ENCODE measurements at regions not wholly inside any gene's neighbourhood (a gene's known extent, or its start where the extent isn't known, plus 50 kb on each side); places are given as distances from the start of the nearest gene placed in this dataset.

- in situ Hi-C loops (cut with HindIII; ENCODE audit: low pct_unique_long_range_greater_than_20kb, low sequenced_read_pairs) (no loop called here), intact Hi-C loops (cut with micrococcal nuclease; ENCODE audit: unreplicated experiment) (no loop called here)
- H3K4me1 ChIP-seq (ENCODE audit: control insufficient read depth, insufficient read depth, low read length) = no peaks in the 10 kb centered on the region
- no peaks in the 10 kb centered on the region for H3K27me3 ChIP-seq (ENCODE audit: control insufficient read depth, insufficient read depth, low read length)
- no peak overlapping the region for H3K4me3 ChIP-seq (ENCODE audit: low read depth in 2 of 2, low read length in 2 of 2)
- no peak for TF ChIP-seq TCF7L2 (IDR thresholded peaks at IDR 0.05; ENCODE audit: low read depth, low read length)
- no peak for TF ChIP-seq SIN3A (IDR thresholded peaks at IDR 0.05; ENCODE audit: borderline replicate concordance, insufficient read depth, low read depth, low read length)
- no peak for TF ChIP-seq POLR2AphosphoS5 (IDR thresholded peaks at IDR 0.05; ENCODE audit: low read depth, low read length)
- TF ChIP-seq CTCF (IDR thresholded peaks at IDR 0.05) = no peak
- no peak for TF ChIP-seq REST (IDR thresholded peaks at IDR 0.05; ENCODE audit: insufficient read depth in 1 of 2, low read depth in 2 of 2, low read length in 1 of 2)
- no peaks in the 10 kb centered on the region for H3K36me3 ChIP-seq (ENCODE audit: control insufficient read depth, insufficient read depth, low read length)
- H3K27ac ChIP-seq (ENCODE audit: low read length) = no peak overlapping the region
- no TSS peak for BruUV-seq (replicated peaks)
- no peak for DNase-seq (ENCODE audit: low read depth, low spot score)
- no peak for ATAC-seq
- CTCF ChIA-PET = no interaction called here
- POLR2A ChIA-PET = no interaction called here
- H3K9me3 ChIP-seq (ENCODE audit: control insufficient read depth, insufficient read depth, low read depth, low read length) = no peaks in the 10 kb centered on the region
Measured at GRCh38 chr5:145637396-145637795, 197.7 kb downstream of the PRELID2 start.

- CTCF ChIA-PET = interaction anchor here (0.6 kb wide), 2 partner anchors 91 to 404 kb away, joined by 3 read pairs; no protein-coding TSS in a partner anchor
- Histone ChIP-seq H3K27ac (ENCODE audit: low read length) (no peak overlapping the region), H3K27me3 (ENCODE audit: control insufficient read depth, insufficient read depth, low read length) (no peaks in the 10 kb centered on the region), H3K9me3 (ENCODE audit: control insufficient read depth, insufficient read depth, low read depth, low read length) (no peaks in the 10 kb centered on the region), H3K4me3 (ENCODE audit: low read depth in 2 of 2, low read length in 2 of 2) (no peak overlapping the region), H3K4me1 (ENCODE audit: control insufficient read depth, insufficient read depth, low read length) (no peaks in the 10 kb centered on the region), H3K36me3 (ENCODE audit: control insufficient read depth, insufficient read depth, low read length) (no peaks in the 10 kb centered on the region)
- ATAC-seq (no peak), DNase-seq (ENCODE audit: low read depth, low spot score) (no peak)
- POLR2A ChIA-PET = no interaction called here
- in situ Hi-C loops (cut with HindIII; ENCODE audit: low pct_unique_long_range_greater_than_20kb, low sequenced_read_pairs) (no loop called here), intact Hi-C loops (cut with micrococcal nuclease; ENCODE audit: unreplicated experiment) (no loop called here)
- no peak for TF ChIP-seq CTCF (IDR thresholded peaks at IDR 0.05)
- TF ChIP-seq POLR2AphosphoS5 (IDR thresholded peaks at IDR 0.05; ENCODE audit: low read depth, low read length) = no peak
- TF ChIP-seq TCF7L2 (IDR thresholded peaks at IDR 0.05; ENCODE audit: low read depth, low read length) = no peak
- no peak for TF ChIP-seq REST (IDR thresholded peaks at IDR 0.05; ENCODE audit: insufficient read depth in 1 of 2, low read depth in 2 of 2, low read length in 1 of 2)
- TF ChIP-seq SIN3A (IDR thresholded peaks at IDR 0.05; ENCODE audit: borderline replicate concordance, insufficient read depth, low read depth, low read length) = no peak
- no TSS peak for BruUV-seq (replicated peaks)
Measured at GRCh38 chr5:145636371-145636770, 198.8 kb downstream of the PRELID2 start.
